ENCODE measurements at regions not wholly inside any gene's neighbourhood (a gene's known extent, or its start where the extent isn't known, plus 50 kb on each side); places are given as distances from the start of the nearest gene placed in this dataset.

DNA sequence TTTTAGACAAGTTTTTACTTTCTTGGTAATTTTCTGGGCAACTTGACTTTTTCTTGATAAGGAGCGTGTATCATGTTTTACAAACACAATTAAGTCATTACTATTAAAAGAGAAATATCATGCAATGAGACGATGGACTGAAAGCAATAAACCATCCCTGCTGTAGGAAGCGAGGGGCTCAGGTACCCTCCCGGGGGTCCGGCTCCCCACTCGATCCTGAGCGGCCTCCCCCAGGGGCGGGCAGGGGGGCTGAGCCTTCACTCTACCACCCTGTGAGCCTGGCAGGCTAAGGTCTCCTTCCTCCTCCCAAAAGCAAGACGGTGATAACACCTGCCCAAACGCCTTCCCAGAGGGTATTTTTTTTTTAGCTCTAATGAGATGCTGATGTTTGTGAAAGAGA lies 51.8 kb upstream of the ADGRA1 start:
- no peaks in the 10 kb centered on the region for H3K9me3 Mint-ChIP-seq (ENCODE audit: low read depth)

DNA sequence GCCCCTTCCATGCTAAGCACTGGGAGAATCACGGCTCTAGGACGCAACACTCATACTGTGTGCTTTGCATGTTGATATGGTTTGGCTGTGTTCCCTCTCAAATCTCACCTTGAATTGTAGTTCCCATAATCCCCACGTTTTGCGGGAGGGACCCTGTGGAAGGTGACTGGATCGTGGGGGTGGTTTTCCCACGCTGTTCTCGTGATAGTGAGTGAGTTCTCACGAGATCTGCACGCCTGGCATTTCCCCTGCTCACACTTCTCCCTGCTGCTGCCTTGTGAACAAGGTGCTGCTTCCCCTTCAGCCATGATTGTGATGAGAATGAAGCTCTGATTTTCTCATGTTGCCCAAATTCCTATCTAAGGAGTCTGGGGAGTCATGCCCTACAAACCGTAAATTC lies 53.0 kb upstream of the ADGRA1 start:
- no peak for DNase-seq (ENCODE audit: low spot score)
- TF ChIP-seq, protein P1, sequence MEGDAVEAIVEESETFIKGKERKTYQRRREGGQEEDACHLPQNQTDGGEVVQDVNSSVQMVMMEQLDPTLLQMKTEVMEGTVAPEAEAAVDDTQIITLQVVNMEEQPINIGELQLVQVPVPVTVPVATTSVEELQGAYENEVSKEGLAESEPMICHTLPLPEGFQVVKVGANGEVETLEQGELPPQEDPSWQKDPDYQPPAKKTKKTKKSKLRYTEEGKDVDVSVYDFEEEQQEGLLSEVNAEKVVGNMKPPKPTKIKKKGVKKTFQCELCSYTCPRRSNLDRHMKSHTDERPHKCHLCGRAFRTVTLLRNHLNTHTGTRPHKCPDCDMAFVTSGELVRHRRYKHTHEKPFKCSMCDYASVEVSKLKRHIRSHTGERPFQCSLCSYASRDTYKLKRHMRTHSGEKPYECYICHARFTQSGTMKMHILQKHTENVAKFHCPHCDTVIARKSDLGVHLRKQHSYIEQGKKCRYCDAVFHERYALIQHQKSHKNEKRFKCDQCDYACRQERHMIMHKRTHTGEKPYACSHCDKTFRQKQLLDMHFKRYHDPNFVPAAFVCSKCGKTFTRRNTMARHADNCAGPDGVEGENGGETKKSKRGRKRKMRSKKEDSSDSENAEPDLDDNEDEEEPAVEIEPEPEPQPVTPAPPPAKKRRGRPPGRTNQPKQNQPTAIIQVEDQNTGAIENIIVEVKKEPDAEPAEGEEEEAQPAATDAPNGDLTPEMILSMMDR (IDR thresholded peaks at IDR 0.05): no peak
- Mint-ChIP-seq H3K4me1 (ENCODE audit: low read depth) (no peaks in the 10 kb centered on the region), H3K36me3 (ENCODE audit: low read depth) (no peaks in the 10 kb centered on the region), H3K27me3 (ENCODE audit: low read depth) (peaks cover 62% of the 10 kb centered on the region), H3K9me3 (ENCODE audit: low read depth) (no peaks in the 10 kb centered on the region), H3K4me3 (ENCODE audit: unreplicated experiment) (no peak overlapping the region), H3K27ac (ENCODE audit: unreplicated experiment) (no peak overlapping the region)

More for the DNA sequence above, 51.8 kb upstream of the ADGRA1 start:
- Mint-ChIP-seq H3K27ac (ENCODE audit: unreplicated experiment) (no peak overlapping the region), H3K36me3 (ENCODE audit: low read depth) (no peaks in the 10 kb centered on the region), H3K27me3 (ENCODE audit: low read depth) (peaks cover 61% of the 10 kb centered on the region), H3K4me3 (ENCODE audit: unreplicated experiment) (no peak overlapping the region), H3K4me1 (ENCODE audit: low read depth) (no peaks in the 10 kb centered on the region)
- TF ChIP-seq, protein P1 (IDR thresholded peaks at IDR 0.05): no peak
- DNase-seq (ENCODE audit: low spot score): no peak

DNA sequence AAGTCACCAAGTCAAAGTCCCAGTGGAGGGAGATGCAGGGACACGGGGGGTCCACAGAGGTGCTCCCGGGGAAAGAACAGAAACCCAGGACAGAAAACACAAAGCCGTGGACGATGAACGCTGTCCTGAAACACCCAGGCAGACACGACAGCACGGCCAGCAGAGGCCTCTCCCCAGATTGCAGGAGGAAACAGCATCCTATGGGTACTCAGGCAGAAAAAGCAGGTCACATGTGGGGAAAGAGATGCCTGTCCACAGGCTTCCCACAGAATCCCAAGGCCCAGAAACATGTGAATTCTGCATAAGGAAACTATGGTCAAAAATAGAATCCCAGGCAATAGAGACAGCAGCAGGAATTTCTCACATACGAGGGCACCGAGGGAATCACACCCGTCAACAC lies 53.6 kb upstream of the ADGRA1 start:
- Mint-ChIP-seq H3K4me3 (ENCODE audit: unreplicated experiment) (no peak overlapping the region), H3K9me3 (ENCODE audit: low read depth) (no peaks in the 10 kb centered on the region), H3K4me1 (ENCODE audit: low read depth) (no peaks in the 10 kb centered on the region), H3K27ac (ENCODE audit: unreplicated experiment) (no peak overlapping the region), H3K27me3 (ENCODE audit: low read depth) (peaks cover 59% of the 10 kb centered on the region), H3K36me3 (ENCODE audit: low read depth) (no peaks in the 10 kb centered on the region)
- TF ChIP-seq, protein P1 (IDR thresholded peaks at IDR 0.05): no peak
- no peak for DNase-seq (ENCODE audit: low spot score)

DNA sequence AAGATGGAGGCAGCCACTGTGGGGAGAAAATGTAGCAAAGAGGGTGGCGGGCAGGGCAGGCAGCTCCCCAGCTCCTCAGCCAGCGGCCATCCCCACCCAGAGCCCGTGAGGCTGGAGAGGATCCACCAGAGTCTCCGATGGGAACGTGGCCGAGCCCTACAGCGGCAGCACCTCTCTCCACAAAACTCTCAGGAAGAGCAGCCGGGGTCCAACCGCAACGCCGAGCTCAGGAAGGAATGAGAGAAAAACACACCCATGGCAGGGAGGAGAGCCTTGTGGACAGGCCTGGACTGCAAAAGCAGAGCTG lies 54.0 kb upstream of the ADGRA1 start:
- peaks cover 57% of the 10 kb centered on the region for H3K27me3 Mint-ChIP-seq (ENCODE audit: low read depth)
- DNase-seq (ENCODE audit: low spot score): no peak
- TF ChIP-seq, protein P1 (IDR thresholded peaks at IDR 0.05): no peak
- H3K4me3 Mint-ChIP-seq (ENCODE audit: unreplicated experiment): no peak overlapping the region
- no peaks in the 10 kb centered on the region for H3K36me3 Mint-ChIP-seq (ENCODE audit: low read depth)
- no peaks in the 10 kb centered on the region for H3K4me1 Mint-ChIP-seq (ENCODE audit: low read depth)
- H3K27ac Mint-ChIP-seq (ENCODE audit: unreplicated experiment): no peak overlapping the region
- H3K9me3 Mint-ChIP-seq (ENCODE audit: low read depth): no peaks in the 10 kb centered on the region

DNA sequence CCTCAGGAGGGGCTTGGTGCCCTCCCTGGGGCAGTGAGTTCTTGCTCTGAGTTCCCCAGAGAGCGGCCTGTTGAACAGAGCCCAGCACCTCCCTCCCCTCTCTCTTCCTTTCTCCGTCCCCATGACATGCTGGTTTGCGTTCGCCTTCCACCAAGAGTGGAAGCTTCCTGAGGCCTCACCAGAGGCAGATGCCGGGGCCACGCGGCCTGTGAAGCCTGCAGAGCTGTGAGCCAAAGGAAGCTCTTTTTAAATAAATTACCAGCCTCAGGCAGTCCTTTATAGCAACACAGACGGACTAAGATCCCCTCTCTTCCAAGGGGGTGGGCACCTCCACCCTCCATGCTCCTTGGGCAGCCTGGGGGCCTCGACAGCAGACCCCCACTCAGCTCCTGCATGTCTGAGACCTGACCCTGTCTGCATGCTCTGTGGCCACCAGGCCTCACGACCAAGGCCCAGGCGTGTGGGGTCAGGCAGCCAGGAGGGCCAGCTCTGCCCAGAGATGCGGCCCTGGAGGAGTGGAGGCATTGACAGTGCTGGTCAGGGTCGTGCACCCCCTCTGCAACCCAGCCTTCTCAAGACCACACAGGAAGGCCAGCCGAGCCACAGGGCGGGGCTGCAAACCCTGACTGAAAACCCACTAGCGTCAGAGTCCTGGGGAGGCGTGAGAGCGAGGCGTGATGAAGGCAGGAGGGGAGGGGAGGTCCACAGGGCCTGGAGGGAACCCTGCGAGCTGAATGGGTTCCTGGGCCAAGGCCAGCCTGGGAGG lies 54.6 kb upstream of the ADGRA1 start:
- Mint-ChIP-seq H3K27ac (ENCODE audit: unreplicated experiment) (no peak overlapping the region), H3K36me3 (ENCODE audit: low read depth) (no peaks in the 10 kb centered on the region), H3K9me3 (ENCODE audit: low read depth) (no peaks in the 10 kb centered on the region), H3K27me3 (ENCODE audit: low read depth) (peaks cover 53% of the 10 kb centered on the region), H3K4me3 (ENCODE audit: unreplicated experiment) (no peak overlapping the region), H3K4me1 (ENCODE audit: low read depth) (no peaks in the 10 kb centered on the region)
- TF ChIP-seq, protein P1 (IDR thresholded peaks at IDR 0.05): no peak
- DNase-seq (ENCODE audit: low spot score): no peak
